ENCODE measurements at regions not wholly inside any gene's neighbourhood (a gene's known extent, or its start where the extent isn't known, plus 50 kb on each side); places are given as distances from the start of the nearest gene placed in this dataset.

DNA sequence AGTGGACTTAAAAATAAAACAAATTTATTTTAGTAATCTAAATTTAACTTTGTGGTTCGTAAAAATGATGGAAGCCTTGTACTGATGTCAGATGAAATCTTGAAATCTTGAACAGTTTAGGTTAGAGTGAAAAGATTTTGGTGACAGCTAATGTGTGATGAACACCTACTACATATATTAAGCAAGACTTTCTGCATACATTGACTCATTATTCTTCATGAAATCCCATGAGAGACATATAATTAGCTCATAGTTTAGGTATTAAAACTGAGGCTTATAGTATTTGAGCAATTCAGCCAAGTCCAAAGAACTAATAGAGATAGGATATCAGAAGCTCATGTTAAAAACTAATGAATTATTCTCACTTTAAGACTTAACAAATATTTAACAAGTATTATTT, 66.9 kb upstream of the PCDH7 start:
- DNase-seq (ENCODE audit: insufficient read length, low spot score) = no peak
- FAIRE-seq = no peak

DNA sequence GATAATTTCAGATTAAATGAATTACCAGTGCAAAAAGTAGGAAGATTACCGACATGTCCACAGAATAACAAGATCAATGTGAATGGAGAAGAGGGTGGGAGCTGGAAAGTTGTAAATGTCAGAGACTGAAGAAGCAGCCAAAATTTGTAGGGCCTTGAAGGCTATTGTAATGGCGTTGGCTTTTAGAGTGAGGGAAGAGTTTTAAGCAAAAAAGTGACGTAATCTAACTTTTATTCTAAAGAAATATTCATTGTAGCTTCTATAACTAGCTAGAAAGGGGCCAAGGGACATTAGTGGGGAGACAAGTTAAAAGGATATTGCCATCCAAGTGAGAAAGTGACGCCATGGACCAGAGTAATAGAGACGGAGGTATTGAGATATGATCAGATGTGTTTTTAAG, 63.3 kb upstream of the PCDH7 start:
- no peak for FAIRE-seq

DNA sequence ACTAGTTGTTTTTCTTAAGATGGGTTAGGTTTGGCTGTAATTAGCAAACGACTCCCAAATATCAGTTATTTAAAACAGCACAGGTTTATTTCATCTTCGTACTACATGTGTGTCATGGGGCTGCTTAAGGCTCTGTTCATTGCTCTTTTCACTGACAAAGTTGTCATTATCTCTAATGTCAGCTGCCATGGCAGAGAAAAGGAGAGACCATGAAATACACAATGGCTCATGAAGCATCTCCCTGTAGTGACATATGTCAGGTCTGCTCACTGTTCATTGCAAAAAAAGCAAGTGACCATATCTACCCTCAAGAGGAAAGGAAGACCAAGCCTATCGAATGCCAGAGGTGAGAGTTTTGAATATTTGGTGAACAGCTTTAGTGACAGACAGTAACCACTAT, 52.2 kb upstream of the PCDH7 start:
- DNase-seq (ENCODE audit: insufficient read length, low spot score) (no peak), FAIRE-seq (no peak)

More for the DNA sequence above, 63.3 kb upstream of the PCDH7 start:
- DNase-seq (ENCODE audit: insufficient read length, low spot score) = no peak

DNA sequence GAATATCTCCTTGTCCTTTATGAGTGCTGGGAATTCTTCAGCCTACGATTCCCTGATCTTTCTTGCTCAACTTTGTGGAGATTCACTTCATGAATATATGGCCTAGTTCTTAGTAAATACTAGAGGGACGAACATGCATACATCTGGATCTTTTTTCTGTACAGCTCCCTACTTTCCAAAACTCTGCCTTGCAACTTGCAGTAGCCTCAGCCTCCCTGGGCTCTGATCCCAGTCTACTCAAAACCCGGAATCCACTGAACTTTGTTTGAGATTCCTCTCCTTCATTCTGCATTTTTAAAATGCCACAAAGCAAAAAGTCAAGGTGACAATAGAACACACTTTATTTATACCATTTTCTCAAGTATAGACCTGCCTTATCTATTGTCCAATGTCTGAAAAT, 50.0 kb upstream of the PCDH7 start:
- FAIRE-seq (no peak), DNase-seq (ENCODE audit: insufficient read length, low spot score) (no peak)

Data from GM19239 (cell line).